GM12864 (cell line): ENCODE measurements at regions not wholly inside any gene's neighbourhood (a gene's known extent, or its start where the extent isn't known, plus 50 kb on each side); places are given as distances from the start of the nearest gene placed in this dataset.
"Not testable (repeated sequence)": the region's sequence is repeated elsewhere in the genome, so short reads cannot be mapped to it uniquely, and the experiment has no call there.

ENCODE experiments used
- DNase-seq: peaks from one replicate; pipeline ENCODE4 v3.0.0-alpha.2; 2011; ENCODE audit warnings: low read depth
- H3K4me3 ChIP-seq: 2 replicates; pipeline ENCODE4 v1.5.1; 2011; ENCODE audit warnings: mild to moderate bottlenecking, low read depth, low read length, control low read depth
- TF ChIP-seq, protein P1 (sequence below): IDR thresholded peaks from 2 replicates; pipeline ENCODE4 v1.5.1; 2011; ENCODE audit warnings: low read depth, mild to moderate bottlenecking, moderate library complexity, low read length, control low read depth, inconsistent platforms; ENCODE audit errors: missing control alignments

DNA sequence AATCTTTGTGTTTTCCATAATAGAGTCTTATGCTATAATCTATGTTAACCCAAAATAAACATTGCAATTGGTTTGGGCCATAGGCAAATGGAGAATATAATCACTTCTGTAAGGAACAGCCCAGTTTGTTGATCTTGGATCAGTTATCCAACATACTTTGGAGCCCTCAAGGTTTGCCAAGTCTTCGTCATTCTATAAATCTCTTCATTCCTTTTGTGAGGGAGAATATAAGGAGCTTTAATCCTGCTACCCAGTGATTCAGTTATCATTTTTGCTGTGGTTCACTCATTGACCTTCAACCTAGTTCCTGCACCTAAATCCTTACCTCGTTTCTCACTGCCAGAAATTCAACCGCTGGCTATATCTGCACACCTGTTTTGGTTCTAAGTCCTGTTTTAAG lies 500.3 kb upstream of the PTCHD4 start:
- no peak for DNase-seq
- TF ChIP-seq, protein P1, sequence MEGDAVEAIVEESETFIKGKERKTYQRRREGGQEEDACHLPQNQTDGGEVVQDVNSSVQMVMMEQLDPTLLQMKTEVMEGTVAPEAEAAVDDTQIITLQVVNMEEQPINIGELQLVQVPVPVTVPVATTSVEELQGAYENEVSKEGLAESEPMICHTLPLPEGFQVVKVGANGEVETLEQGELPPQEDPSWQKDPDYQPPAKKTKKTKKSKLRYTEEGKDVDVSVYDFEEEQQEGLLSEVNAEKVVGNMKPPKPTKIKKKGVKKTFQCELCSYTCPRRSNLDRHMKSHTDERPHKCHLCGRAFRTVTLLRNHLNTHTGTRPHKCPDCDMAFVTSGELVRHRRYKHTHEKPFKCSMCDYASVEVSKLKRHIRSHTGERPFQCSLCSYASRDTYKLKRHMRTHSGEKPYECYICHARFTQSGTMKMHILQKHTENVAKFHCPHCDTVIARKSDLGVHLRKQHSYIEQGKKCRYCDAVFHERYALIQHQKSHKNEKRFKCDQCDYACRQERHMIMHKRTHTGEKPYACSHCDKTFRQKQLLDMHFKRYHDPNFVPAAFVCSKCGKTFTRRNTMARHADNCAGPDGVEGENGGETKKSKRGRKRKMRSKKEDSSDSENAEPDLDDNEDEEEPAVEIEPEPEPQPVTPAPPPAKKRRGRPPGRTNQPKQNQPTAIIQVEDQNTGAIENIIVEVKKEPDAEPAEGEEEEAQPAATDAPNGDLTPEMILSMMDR = no peak
- no peak overlapping the region for H3K4me3 ChIP-seq

DNA sequence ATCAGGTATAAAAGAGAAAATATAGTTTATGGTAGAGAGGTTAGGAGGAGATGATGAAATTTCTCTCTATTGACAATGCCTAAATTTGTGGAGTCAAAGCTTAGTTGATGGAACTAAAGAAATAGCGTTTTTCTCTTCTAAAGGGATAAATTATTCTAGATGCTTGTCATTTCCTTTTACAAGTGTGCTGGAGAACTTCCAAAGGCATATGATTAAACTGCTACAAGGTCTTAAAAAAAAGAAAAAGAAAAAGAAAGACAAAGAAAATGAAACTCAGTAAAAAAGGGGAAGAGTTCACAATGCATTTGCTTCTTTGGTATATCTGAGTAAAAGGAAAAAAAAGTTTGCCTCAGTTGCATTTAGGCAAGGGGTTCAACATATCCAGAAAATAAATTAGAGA lies 499.8 kb upstream of the PTCHD4 start:
- TF ChIP-seq, protein P1 = no peak
- no peak overlapping the region for H3K4me3 ChIP-seq
- no peak for DNase-seq

DNA sequence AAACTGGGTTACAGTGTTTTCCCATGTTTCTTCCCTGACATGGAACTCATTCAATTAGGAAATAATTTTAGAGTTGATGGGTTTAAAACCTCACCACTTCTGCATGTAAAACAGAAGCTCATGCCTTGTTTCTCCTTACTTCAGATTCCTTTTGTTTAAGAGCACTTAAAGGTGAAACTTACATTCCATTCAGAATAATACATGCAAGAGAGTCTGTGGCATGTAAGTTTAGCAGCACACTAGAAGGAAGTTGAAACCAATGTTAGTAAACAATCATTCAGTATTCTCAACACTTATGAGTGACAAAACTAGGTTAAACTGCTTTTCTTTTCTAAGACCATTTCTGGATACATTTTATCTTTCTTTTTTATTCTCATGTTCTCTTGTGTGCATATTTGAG lies 495.6 kb upstream of the PTCHD4 start:
- no peak overlapping the region for H3K4me3 ChIP-seq
- no peak for DNase-seq
- TF ChIP-seq, protein P1 = no peak

DNA sequence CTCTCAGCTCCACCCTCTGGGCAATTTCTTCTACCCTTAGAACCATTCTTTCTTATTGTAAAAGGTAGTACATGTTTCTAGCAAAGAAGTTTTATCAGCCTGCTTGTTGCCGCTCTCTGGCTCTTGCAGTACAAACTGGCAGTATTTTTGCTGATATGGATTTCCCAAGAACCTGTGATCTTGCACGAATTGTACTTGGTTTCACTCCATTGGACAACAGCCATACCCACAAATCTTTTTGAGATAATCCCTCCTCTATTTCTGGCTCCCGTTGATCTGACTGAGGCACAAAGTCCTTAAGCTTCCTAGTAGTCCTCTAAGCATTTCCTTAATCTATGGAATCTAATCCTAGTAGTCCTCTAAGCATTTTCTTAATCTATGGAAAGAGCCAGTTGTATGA lies 487.0 kb upstream of the PTCHD4 start:
- H3K4me3 ChIP-seq = no peak overlapping the region
- TF ChIP-seq, protein P1 = no peak
- no peak for DNase-seq

DNA sequence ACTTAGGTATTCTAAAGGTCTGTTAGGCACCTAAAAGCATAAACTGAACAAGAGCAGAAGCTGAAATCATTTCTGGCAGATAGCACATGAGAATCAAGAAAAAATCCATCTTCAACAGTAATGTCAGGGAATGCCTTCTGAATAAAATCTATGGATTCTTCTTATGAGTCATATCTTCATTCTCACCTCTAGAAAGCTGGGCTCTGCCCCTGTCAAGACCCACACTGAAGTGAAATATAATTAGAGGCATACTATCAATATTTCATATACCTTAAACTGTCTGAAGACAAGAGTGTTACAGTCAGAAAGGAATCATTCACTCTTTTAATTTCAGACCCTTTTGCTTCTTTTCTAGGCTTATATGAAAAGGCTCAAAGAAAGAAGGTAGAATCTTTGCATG lies 485.8 kb upstream of the PTCHD4 start:
- DNase-seq = no peak
- TF ChIP-seq, protein P1 = no peak
- H3K4me3 ChIP-seq = no peak overlapping the region

DNA sequence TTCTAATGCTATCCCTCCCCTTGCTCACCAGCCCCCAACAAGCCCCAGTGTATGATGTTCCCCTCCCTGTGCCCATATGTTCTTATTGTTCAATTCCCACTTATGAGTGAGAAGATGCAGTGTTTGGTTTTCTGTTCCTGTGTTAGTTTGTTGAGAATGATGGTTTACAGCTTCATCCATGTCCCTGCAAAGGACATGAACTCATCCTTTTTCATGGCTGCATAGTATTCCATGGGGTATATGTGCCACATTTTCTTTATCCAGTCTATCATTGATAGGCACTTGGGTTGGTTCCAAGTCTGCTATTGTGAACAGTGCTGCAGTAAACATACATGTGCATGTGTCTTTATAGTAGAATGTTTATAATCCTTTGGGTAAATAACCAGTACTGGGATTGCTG lies 480.2 kb upstream of the PTCHD4 start:
- not testable (repeated sequence) for DNase-seq, H3K4me3 ChIP-seq

DNA sequence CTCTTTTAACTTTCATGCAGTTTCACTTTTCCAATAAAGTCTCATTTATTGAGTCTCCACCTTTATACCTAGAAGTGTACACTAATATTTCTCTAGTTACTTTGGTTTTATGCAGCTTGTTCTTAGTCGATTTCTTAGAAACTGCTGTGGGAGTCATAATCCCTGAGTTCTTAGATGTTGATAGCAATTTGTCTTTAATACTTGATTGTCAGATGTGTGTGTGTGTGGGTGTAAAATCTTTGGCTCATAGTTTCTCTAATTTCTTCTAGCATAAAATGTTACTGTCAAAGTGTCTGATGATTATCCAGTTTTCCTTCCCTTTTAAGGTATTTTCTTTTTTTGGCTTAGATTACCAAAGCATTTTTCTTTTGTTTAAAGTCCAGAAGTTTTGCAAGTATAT lies 473.8 kb upstream of the PTCHD4 start:
- TF ChIP-seq, protein P1 = no peak
- no peak for DNase-seq
- no peak overlapping the region for H3K4me3 ChIP-seq

DNA sequence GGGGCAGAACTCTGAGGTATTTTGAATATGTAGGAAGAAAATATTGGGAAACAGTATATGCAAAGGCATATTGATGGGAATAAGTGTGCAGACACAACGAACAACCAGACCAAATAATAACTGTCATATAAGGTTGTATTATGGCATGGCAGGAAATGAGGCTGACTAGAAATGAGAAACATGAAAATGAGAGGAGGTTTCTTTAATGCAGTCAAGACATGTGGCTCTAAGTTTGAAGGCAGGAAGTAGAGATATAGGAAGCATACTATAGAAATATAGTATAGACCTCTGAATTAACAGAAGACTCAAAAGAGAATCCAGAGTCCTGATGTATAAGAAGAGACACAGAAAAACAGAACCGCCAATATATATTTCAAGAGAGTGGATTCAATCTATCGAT lies 459.7 kb upstream of the PTCHD4 start:
- H3K4me3 ChIP-seq = no peak overlapping the region
- DNase-seq = no peak
- TF ChIP-seq, protein P1 = no peak
